ENCODE measurements at regions not wholly inside any gene's neighbourhood (a gene's known extent, or its start where the extent isn't known, plus 50 kb on each side); places are given as distances from the start of the nearest gene placed in this dataset.

DNA sequence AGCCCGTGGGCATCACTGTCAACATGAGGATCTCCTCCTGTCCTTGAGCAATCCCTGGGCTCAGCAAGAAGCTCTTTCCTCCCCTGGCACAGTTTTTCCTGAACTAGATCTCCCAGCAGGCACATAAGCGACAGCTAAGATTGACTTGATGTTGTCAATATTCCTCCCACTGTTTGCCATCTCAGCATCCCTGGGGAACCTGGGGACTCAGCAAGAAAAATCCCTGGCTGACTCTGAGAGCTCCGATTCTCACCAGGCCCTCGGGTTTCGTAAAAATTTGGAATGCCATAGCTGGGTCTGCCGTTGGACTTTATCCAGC, 687.2 kb downstream of the MATN1 start:
- no peak for DNase-seq (ENCODE audit: low read depth in 2 of 2)

DNA sequence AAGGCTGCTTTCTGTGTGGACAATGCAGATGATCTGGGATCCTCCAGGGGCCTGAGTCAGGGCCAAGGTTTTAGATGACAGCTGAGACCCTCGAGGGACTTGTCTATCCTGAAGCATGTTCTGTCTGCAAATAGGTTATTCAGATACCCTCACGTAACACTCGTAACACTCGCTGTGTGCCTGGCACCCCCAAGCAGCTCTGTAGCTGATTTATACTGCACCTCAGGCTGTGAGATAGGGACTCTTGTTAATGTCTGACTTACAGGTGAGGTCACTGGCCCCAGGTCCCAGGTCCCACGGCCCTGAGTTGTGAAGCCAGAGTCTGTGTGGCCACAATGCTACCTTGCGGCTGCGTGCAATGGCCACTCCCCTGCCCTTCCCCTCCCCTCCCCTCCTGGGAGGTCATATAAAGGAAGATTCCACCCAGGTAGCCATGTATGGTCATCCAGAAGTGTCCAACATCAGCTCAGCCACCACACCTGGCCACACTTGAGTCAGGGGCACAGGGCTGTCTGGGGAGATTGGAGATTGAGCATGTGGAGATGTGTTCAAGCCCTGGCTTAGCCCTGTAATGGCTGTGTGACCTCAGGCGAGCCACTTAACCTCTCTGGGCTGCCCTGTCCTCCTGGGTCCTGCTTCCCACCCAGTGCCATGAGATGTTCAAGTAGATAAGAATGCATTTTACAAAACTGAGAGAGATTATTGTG, 687.7 kb downstream of the MATN1 start:
- no peak for DNase-seq (ENCODE audit: low read depth in 2 of 2)

GRCh38 chr1:30034627-30035521, 688.5 kb downstream of the MATN1 start:
- DNase-seq (ENCODE audit: low read depth in 2 of 2), result no peak

- no peak for DNase-seq (ENCODE audit: low read depth in 2 of 2)
Observed at GRCh38 chr1:30034105-30034626, 689.2 kb downstream of the MATN1 start.

DNA sequence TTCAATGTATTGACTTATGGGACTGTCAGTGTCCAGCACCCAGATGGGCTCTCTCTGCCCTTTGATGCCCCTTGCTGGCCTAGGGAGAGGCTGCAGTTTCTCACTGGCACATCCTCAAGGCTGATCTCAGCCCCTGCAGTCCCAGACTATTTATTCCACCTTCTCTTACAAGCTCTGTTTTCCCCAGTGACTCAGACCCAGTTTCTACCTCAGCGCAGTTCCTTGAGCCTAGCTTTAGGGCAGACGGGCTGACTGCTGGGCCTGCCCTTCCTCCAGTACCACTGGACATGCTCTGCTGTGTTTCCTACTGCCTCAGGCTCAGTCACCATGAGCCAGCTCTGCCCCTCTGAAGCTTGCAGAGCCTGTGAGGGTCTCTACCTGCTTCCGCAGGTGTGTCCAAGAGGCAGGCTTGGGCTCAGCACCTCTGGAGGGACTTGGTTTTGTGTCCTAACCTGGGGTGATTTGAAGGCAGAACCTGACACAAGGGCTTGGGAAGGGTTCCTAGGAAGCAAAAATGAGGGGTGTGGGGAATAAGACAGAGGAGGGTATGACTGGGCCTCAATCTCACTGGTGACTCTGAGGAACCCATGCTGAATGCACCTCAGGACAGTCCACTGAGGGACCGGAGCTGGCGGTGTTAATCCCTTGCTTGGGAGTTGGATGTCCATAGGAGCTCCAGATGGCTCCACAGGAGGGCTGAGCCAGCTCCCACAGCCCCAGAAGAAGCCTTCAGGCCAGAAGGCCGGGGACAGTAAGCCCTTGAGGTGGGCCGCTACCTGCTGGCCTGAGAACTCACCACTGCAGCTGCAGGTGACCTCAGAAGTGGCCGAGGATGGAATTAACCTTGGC, 689.9 kb downstream of the MATN1 start:
- DNase-seq (ENCODE audit: low read depth in 2 of 2), result no peak

- DNase-seq (ENCODE audit: low read depth in 2 of 2), result no peak
Observed at GRCh38 chr1:30032302-30032701, 691.1 kb downstream of the MATN1 start.

GRCh38 chr1:30029677-30030076, 693.7 kb downstream of the MATN1 start:
- no peak for DNase-seq (ENCODE audit: low read depth in 2 of 2)

DNA sequence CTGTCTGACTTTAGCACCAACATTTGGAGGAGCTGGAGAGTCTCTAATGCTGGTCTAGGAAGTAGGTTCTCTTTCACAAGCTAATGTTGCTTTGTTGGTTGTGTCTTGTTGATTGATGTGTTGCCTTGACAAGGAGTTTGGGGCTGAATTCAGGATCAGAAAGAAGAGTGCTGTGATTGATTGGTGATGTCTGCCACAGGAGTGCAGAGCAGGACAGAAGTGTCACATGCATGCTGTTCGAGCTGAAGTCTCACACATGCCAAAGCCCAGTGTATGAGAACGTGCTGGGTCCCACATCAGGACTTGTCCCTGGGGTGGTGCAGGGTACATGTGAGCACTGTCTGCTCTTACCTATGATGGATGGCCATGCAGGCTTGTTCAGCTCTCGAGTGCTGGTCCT, 694.4 kb downstream of the MATN1 start:
- DNase-seq (ENCODE audit: low read depth in 2 of 2), result no peak

DNA sequence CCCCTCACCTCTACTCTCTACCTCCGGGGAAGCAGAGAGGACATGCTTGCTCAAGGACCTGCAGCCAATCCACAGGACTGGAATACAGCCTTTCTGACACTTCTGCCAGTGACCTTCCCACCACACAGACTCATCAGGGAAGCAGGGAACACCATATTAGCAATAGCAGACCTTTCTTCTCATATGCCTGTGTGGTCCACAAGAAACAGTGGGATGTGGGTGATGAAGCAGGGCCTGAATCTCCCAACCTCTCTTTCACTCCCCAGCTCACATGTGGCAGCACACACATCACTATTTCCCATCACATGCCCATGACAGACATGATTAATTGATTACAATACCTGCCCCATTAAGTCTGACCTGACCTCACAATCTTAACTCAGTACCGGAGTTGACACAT, 695.1 kb downstream of the MATN1 start:
- DNase-seq (ENCODE audit: low read depth in 2 of 2), result no peak

- DNase-seq (ENCODE audit: low read depth in 2 of 2), result no peak
Observed at GRCh38 chr1:30027247-30027646, 696.1 kb downstream of the MATN1 start.

GRCh38 chr1:30024411-30025195, 698.8 kb downstream of the MATN1 start:
- no peak for DNase-seq (ENCODE audit: low read depth in 2 of 2)

GRCh38 chr1:30023339-30024022, 699.9 kb downstream of the MATN1 start:
- DNase-seq (ENCODE audit: low read depth in 2 of 2), result no peak

DNA sequence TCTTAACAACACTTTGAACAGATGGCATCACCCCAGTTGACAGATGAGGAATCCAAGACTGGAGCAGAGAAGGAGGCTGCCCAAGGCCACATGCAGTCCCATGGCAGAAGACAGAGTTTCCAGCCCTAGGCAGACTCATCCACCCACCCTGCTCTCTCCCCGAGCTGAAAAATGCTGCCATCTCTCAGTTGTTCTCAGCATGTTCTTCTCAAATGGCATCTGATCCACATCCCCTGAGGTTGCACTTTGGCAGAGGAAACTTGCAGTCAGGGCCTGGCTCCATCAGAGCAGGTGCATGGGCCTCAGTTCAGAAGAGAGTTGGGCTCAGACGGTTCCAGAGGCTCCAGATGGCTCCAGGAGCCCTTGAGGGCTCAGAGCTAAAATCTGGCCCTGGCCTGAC, 709.4 kb downstream of the MATN1 start:
- DNase-seq (ENCODE audit: low read depth in 2 of 2), result no peak

DNA sequence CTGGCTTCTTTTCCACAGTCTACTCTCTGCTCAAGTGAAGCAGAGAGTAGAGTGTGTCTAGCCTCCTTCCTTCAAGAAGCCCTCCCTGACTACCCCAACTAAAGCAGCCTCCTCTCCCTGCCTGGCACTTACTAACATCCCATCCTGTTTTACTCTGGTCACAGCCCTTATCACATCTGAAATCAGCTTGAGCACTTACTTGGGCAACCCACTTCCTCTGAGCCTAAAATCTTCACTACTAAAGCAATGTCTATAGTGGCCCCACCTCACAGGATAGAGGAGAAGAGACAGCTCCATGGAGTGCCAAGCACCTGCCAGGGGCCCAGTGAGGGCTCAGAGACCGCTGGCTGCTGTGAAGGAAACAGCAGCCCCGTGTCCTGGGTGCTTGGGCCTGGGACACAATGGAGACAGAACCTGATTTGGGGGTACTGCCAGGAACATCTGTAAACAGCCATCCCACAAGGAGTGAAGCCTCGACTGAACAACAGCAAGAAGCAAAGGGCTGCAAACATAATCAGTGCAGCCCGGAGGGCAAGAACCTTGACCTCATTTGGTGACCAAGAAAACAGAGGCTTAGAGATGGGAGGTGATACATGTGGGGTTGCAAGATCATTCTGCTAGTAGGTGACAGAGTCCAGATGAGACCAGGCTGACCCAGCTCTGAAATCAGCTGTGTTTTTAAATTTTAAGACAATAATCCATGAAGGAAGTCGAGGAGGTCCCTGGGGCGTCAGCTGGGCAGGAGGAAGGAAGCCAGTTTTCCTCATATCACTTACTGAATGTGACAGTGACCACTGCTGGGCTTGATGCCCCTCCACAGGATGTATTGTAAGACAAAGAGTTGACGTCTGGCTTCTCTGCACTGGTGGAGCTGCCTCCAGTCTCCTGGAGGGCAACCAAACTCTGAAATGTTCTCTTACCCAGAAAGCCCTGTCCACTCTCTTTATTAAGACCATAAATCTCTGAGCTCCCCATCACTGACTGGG, 710.6 kb downstream of the MATN1 start:
- no peak for DNase-seq (ENCODE audit: low read depth in 2 of 2)

- DNase-seq (ENCODE audit: low read depth in 2 of 2), result no peak
Observed at GRCh38 chr1:30011970-30012369, 711.4 kb downstream of the MATN1 start.

DNA sequence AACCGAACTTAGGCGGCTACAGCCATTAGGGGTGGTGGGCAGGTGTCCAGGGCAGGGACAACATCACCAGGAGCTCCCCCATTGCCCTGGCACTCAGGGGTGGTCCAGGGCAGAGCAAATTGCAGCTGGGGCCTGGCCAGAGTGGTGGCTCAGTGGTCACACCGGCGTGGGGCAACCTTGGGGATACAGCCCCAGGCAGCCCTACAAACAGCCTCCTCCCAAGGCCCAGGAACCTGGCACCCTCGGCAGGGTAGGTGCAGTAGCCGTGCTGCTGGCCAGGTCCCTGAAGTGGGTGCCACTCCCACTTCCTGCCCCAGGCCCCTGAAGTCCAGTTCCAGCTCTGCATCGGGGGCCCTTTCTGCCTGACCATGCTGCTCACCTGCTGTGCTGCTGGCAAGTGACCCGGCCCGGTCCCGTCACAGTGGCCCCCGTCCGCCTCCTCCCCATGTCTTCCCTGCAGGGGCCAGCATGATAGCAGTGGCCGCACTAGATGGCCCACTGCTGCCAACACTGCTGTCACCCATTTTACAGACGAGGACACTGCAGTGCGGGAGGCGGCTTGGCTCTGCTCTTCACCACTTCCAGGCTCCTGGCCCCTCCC, 712.8 kb downstream of the MATN1 start:
- DNase-seq (ENCODE audit: low read depth in 2 of 2), result no peak

GRCh38 chr1:30009720-30010119, 713.7 kb downstream of the MATN1 start:
- no peak for DNase-seq (ENCODE audit: low read depth in 2 of 2)

- no peak for DNase-seq (ENCODE audit: low read depth in 2 of 2)
Observed at GRCh38 chr1:30008998-30009657, 714.3 kb downstream of the MATN1 start.
